ENCODE measurements at regions not wholly inside any gene's neighbourhood (a gene's known extent, or its start where the extent isn't known, plus 50 kb on each side); places are given as distances from the start of the nearest gene placed in this dataset.
A peak's percentile ranks its signal among the peaks of the same experiment; 100 is the strongest.

DNA sequence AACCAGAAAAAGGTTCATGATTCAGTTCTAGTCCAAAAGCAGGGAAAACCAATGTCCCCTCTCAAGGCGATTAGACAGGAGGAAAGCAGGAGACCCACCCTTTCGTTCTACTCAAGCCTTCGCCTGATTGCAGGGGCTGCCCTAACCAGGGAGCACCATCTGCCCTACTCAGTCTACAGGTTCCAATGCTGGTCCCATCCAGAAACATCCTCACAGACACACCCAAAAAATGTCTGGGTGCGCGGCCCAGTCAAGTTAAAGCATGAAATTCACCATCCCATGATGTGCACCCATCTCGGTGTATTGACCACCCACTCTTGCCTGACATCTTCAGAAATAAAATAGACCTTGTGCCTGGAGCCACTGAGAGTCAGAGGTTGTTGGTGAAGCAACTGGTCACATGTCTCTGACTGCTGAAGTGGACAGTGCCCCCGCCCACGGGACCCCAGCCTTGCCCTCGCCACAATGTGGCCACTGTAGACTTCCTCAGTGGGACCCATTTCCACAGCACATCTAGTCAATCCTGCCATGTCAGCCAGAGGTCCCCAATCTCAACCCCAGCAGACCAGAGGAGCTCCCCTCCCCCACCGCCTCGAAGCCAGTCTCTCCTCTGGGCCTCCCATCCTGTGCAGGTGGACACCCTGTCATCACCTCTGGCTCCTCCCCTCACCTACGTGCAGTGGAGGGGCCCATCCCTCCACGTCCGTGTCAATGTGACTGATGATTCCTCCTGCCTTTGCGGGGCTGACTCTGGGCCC lies 116.3 kb upstream of the PPP2R2D start:
- DNase-seq: no peak

DNA sequence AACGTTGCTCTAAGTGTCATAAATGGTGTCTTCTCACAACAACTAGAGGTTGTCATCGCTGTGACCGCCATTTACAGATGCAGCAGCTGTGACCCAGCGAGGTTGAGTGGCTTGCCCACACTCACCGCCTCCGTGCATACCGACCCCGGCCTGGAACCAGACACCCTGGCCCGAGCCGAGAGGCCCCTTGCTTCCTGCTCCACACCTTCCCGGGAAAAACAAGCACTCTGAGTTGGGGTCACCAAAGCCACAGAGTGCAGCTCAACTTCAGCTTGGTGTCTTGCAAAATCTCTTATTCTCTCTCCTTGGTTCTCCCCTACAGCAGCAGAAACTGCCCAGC lies 115.7 kb upstream of the PPP2R2D start:
- no peak for DNase-seq

DNA sequence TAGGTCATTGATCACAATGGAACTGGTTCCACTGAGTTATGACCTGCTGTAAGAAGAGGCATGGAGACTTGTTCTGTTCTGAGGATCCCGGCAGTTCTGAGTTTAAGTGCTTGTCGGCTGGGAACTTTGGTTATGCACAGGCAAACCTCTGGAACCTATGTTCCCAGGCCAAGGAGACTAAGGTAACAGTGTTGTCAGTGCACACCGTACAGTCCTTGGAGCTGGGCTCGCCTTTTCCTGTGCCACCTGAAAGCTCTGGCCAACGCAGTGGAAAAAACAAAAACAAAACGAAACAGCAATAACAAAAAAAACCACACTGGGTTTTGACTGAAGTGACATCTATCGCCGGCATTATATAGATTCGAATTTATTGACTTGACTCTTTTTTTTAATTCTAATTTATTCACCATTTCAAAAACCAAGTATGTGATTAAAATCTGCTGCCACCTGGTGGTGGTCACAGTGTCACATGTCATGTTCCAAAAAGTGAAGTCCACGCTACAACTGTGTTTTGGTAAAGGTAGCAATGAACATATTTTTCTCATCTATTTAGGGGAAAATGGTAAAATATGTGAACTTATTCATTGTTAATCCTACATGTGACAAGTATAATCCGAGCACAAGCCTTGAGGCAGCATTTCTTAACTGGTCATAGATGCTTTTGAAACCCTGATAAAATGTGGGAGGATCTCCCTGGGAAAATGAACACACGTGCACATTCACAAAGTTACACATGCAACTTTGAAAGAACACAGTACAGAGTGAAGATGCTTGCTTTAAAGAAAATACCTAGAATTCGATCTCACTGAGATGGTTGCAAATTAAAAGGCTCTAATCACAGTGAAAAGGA lies 113.8 kb upstream of the PPP2R2D start:
- DNase-seq: peak; percentile 58

DNA sequence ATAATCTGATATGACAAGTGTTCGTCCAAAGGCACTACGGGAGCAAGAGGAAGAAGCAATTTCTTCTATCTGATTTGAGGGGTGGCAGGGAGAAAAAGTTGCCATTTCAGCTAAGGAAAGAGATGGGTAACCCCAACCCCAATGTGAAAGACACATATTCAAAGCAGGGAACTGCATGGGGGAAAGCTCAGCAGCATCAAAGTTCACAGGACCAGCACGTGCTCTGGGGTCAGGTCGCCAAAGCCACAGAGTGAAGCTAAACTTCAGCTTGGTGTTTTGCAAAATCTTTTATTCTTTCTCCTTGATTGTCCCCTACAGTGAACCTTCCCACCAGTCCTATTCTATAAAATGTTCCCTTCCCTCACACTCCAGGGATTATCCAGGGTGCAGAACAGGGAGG lies 112.8 kb upstream of the PPP2R2D start:
- DNase-seq: no peak

DNA sequence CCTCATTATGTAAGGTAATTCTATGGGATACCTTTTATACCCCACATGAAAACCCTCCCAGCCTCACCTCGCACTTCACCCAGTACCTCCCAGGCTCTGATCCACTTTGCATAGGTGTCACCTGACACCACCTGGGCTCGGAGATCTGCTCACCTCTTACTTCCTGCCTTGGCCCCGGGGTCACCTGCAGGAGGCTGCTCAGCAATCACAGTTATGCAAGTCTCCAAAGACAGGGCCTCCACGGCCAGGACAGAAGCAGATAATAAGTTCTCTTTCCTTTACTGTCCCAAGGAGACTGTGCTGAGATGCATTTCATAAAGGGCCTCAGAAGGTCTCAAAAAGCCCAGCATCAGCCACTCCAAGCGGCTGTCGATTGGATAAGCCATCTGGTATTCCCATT lies 112.4 kb upstream of the PPP2R2D start:
- no peak for DNase-seq

DNA sequence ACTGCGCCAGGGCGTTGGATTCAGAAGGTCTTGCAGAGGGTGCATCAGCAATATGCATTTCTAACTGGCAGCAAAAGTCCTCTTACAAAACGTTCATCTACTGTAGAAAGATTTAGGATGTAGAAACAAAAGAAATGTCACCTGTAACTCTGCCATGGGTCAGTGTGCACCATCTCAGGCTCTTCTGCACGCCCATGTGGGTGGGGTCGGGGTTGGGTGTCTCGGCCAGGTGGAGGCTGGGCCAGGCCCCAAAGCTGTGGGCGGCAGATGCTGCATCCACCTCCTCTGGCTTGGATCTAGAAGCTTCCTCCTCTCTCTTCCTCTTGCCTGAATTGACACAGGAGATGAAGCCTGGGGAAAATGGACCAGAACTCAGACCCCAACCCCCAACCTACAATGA lies 111.3 kb upstream of the PPP2R2D start:
- no peak for DNase-seq

DNA sequence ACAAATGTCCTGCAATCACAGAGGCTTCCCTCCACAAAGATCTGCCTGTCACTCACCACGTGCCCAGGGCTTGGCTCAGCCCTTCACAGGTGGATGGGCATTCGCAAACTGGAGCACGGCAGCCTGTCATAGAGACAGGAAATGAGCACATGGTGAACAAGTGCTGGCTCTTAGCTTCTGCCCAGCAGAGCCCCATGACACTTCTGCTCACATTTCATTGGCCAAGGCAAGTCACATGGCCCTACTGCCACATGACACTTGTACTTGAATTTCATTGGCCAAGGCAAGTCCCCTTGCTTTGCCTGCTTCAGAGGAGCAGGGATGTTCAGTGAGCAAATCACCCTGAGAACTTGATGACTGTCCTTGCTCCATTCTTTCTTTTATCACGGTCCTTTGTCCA lies 110.8 kb upstream of the PPP2R2D start:
- DNase-seq: peak; percentile 15

DNA sequence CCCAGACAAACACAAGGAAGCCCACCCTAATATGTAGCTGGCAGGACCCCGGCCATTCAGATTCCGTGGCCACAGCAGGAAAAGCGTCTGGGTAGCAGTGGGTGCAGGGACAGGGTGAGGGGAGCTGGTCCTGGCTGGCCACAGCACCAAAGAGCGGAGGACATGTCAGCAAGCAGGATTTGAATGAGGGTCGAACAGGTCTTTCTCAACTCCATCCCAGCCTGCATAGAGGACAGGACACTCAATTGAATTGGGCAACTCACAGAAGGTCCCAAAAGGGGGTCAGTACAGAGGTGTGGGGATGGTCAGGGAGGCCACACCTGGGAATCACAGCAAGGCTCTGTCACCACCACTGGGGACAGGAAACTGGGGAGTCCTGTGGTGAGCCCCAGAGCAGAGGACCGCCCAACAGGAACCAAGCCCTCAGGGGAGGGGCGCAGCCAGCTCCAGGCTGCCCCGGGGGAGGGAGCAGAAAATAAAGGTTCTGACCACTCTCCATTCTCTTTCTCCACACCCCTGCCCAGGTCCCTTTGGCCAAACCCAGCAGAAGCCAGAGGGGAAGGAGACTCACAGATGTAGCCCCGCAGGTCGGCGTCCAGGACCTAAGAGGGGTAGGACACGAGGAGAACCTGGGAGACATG lies 108.7 kb upstream of the PPP2R2D start:
- DNase-seq: no peak

DNA sequence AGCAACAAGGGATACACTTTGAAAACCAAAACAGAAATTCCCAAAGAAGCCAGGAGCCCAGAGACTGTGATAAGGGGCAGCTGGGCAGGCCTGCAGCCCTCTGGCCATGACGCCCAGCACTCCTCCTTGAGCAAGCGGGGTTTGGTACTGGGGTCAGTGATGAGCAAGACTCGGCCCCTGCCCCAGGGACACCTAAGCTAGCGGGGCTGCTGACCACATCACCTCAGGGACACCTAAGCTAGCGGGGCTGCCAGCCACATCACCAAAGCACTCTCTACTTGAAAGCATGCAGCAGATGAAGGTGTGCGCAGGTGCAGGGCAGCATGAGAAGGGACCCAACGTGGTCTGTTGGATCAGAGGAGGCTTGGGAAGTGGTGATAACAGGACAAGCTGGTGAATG lies 108.0 kb upstream of the PPP2R2D start:
- DNase-seq: no peak

DNA sequence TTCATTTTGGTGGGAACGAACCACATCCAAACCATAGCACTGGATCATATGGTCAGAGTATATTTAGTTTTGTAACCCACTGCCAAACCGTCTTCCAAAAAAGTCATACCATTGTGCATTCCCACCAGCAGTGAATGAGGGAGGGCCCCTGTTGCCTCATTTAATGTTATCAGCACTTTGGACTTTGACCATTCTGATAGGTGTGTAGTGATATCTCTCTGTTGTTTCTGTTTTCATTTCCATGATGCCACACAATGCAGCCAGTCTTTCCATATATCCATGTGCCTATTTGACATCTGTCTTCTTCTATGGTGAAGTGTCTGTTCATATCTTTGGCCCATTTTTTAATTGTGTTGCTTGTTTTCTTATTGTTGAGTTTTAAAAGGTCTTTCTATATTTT lies 105.0 kb upstream of the PPP2R2D start:
- DNase-seq: no peak

DNA sequence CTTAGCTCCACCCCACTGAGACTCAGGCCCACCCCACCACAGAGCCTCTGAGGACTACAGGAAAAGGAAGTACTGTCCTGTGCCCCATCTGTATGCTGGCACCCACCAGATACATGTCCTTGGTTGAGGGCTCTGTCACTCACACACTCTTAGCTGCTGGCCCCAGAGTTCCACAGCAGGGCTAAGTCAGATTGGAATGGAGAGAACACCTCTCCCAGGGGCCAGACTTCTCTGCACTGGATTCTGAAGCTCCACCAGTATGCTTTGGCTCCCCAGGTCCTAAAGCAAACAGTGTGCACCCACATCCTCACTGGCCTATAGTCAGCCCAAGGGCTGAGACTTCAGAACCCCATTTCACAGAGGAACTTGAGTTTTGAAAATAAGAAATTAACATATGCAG lies 103.2 kb upstream of the PPP2R2D start:
- DNase-seq: no peak

DNA sequence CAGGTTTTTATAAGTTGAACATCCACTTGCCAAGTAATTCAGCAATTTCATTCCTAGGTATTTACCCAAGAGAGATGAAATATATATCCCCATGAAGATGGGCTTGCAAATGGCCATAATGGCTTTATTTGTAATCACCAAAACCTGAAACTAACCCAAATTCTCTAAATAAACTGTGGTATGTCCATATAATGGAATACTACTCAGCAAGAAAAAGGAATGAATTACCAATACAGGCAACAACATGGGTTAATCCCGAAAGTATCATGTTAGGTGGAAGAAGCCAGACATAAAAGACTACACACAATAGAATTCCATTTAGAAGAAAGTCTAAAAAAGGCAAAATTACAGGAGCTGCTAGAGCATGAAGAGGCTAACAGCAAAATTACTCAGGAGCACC lies 101.4 kb upstream of the PPP2R2D start:
- DNase-seq: no peak

DNA sequence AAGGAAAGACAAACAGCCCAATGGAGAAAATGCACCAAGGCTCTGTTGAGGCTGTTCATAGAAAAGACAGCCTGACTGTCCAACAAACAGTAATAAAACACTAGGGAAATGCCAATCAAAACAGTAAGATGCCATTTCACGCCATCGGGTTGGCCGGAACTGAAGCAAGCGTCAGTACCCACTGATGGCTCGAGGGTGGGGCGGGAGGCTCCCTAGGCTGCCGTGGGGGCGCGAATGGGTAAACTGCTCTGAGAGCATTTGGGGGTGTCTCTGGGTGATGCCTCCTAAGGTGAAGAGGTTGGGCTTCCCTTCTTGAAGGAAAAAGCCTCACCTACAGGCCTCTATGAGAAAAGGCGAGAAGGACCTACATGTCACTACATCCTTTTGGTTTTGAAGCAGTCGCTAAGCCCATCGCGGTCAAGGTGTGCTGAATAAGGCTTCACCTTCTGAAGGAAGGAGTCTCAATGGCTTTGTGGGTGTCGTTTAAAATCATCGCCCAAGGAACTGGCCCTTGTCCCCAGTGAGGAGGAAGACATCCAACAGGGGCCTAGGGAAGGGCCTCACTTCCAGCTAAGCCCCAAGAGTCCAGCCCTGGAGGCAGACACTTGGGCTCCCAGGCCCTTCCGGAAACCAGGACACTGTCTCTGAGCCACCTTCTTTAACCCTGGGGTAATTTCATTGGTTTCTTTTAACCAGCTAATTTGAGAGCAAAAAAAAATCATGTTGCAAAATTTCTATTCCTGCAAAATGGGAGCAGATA lies 98.5 kb upstream of the PPP2R2D start:
- no peak for DNase-seq

DNA sequence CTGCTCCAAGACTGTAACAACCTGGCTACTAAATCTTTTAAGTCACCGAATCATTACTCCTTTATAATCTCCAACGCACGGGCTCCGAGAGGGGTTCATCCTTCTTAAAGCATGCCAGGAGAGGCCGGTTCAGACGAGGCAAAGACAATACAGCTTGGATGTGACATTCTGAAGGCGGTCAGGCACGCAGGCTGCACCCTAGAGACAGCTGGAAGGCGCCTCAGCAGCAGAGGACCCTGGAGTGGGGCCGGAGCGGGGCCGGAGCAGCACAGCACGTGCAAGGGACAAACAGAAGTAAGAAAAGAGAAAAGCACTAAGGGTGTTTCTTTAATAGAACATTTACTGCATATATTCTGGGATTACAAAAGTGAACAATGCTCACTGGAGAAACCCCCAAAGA lies 97.8 kb upstream of the PPP2R2D start:
- DNase-seq: no peak

DNA sequence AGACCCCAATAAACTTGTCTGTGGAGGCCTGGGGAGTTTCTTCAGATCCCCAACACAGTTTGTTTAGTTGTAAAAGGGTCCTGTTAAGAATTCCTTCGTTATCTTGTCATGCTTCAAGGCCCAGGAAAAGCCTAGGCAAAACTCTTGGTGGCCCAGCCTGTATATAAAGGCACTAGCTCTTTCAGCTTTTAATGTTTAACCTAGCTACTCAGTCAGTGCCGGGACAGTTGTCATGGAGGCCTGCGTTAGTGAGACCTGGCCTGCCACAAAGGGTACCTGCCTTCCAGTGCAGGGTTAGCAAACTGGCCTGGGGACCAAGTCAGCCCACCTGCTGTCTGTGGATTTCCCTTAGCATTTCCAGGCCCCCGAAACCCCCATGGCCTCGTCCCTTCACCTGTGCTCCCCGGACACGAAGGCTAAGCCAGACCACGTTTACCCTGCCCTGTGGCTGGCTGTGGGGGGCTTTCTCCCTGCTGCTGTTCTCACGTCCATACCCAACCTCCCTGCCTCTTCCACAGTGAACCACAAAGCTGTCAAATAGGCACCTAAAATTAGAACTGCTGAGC lies 96.9 kb upstream of the PPP2R2D start:
- no peak for DNase-seq

DNA sequence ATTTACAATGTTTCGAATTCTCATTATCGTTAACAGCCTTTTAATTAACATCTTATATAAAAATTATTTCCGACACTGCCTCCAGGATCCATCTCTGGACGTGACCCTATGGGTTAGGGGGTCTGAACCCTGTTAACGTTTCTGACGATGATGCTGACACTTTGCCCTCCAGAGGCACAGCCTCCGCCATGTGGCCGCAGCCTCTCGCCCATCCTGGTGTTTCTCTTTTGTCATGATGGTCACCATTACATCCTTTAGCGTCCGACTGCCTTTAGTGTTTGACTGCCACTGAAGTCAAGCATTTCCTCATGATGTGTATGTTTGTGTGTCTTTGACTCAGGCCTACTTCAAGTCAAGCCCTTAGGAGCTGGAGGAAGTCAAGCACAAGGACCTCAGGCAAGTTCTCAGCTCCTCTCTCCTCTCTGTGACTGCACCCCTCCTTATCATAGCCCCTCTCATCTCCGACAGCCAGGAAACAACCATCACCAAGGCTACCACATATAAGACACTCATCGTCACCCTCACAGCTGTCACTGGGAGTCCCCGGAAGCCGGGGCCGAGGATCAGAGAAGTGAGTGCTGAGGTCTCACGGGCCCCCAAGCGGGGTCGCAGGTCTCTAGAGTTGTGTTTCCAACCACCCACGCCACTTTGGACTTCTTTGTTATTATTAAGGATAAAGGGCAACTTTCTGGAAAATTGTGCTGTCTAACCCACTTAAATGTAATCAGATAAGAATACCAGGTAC lies 96.1 kb upstream of the PPP2R2D start:
- no peak for DNase-seq

DNA sequence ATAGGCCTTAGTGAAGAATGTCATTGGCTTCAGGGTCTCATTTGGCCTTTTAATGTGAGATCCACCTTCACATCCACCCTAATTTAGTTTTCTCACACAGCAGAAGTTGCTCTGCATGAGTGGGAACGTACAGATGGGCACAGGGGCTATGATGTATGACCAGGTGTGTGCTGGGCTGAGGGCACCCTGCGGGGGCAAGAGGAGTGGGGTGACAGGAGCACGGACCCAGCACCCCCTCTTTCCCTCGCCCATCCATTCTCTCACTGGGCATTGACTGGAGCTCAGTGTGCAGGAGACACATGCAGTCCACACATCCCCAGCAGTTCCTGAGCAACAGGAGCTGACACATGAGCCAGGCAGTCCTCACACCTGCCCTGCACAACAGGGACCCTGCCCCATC lies 95.1 kb upstream of the PPP2R2D start:
- DNase-seq: no peak

DNA sequence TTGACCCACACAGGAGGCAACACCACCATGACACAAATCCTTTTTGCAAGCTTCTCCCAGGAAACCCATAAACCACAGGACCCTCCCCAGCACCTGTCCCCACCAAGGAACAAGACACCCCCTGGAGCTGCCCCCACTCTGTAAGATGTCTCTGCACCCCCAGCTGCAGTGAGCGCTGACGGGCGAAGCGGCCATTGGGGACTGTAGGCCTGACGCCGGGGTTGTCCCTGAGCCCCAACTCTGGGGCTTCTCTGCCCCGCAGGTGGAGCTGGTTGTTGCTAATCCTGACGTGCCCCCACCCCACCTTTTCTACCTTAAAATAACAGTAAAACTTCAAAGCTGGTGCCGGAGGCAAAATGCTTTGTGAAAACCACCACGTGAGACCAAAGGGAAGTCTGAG lies 94.7 kb upstream of the PPP2R2D start:
- DNase-seq: no peak

DNA sequence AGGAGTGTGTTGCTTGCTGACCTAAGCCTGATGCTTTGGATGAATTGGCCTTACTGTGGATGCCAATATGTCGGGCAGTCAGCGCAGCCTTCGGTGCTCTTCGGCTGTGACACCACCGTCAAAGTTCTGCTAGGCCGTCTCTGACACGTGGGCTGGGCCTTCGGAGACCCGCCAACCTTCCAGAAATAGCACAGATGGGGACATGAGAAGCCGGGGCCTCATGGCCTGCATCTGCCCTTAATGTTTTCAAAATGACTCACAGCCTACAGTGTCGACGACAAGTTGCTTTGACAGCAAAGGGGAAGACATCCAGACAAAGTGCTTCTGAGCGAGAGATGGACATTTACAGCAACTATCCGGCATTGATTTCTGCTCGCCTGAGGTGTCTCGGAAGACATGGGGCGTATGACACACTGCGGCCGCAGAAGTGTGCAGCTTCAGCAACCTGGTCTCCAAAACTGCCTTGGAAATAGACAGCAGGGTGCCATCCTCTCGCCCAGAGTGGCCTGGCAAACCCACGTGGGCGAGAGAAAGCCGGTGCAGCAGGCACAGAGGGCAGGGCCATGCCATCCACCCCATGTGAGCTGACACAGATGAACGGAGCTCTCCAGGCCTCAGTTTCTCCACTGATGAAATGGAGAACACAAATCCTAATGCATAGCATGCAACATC lies 94.0 kb upstream of the PPP2R2D start:
- no peak for DNase-seq

DNA sequence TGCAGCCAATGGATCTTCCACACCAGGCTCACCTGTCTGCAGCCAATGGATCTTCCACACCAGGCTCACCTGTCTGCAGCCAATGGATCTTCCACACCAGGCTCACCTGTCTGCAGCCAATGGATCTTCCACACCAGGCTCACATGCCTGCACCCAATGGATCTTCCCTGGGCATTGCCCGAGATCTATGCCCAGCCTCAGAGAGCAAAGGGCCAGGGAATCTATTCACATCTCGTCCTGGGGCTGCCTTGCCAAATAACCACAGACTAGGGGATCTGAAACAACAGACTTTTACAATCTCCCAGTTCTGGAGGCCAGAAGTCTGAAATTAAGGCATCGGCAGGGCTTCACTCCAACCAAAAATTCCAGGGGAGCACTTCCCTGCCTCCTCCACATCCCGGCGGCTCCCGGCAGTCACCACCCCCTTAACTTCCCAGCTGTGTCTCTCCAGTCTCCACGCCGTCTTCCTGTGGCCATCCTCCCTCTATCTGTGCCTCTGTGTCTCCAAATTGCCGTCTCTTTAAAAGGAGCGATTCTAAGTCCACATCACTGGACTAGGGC lies 92.4 kb upstream of the PPP2R2D start:
- DNase-seq: no peak

DNA sequence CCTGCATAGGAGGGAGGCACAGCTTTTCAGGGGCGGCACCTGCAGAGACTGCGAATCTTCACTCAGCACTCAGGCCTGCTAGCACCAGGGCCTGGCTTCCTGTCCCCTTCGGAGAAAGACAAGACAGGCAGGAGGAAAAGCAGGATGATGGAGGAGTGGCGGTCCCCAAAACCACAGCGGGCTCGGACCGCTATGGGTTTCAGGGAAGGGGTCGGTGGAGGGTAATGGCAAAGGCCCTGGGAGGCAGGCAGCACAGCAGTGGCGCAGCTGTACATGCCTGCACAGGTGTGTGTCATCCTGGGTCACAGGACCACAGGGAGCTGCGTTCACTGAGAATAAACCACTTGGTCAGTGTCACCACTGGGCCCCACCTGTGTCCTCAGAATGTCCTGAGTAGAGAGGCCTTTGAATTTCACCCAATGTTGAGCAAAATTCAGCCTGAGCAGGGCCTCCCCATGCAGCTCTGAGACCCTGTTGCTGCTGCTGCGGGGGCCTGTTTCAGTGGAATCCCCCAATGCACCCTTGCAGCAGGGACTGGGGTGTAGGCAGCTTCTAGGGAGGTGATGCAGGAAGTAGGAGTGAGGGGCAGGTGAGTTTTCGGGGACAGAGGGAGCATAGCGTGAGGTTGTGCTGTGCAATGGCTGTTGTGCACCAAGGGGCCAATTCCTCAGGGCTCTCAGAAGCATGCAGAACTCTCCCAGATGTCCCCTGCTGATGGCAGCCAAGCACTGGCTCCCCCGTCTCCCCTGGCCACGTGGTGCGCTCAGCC lies 90.6 kb upstream of the PPP2R2D start:
- no peak for DNase-seq
